ENCODE measurements at regions not wholly inside any gene's neighbourhood (a gene's known extent, or its start where the extent isn't known, plus 50 kb on each side); places are given as distances from the start of the nearest gene placed in this dataset.
"Not testable (repeated sequence)": the region's sequence is repeated elsewhere in the genome, so short reads cannot be mapped to it uniquely, and the experiment has no call there.

DNA sequence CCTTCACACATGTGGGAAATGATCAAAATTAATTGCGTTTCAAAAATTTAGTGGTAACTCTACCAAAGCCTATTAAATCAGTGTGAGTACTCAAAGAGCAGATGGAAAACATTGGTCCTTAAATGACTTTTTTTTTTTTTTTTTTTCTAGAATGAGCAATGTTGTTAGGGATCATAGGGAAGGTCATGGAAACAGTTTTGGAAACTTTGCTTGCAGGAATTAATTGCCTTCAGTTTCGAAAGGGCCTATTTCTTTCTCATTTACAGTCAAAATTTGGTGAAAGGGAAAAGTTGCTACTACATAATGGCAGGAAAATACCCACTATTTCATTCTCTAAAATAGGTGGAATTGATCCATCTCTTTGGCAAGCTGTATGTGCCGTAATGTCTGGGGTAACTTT, 160.9 kb downstream of the RTL9 start:
- DNase-seq = no peak

DNA sequence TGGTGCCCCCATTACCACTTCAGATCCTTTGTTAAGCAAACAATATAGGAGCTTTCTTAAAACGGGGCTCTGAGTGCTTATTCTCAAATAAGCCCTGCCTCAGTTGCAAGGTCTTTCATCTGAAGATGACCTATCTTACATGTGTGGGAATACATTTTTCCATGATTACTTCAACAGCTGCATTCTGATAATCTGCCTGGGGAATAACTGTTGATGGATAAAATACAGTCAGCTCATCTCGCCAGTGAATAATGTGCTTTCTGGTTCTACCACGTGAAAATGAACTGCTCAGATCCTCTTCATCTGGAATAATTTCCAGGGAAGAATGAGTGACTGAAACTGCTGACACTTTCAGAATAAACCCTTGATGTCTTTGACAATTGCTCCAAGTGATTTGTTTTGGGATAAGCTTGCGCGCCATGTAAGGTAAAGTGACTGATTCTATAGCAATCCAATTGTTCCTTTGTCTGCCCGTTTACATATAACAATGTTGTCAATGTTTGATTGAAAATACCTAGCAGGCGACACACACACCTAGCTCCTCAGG, 161.3 kb downstream of the RTL9 start:
- DNase-seq = no peak

DNA sequence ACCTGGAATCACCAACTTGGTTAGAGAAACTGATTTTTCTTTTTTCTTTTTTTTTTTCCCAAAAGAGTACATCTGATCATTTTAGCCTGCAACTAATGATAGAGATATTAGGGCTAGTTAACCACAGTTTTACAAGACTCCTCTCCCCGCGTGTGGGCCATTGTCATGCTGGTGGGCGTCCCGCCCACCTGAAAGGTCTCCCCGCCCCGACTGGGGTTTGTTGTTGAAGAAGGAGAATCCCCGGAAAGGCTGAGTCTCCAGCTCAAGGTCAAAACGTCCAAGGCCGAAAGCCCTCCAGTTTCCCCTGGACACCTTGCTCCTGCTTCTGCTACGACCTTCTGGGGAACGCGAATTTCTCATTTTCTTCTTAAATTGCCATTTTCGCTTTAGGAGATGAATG, 162.0 kb downstream of the RTL9 start:
- DNase-seq = not testable (repeated sequence)

DNA sequence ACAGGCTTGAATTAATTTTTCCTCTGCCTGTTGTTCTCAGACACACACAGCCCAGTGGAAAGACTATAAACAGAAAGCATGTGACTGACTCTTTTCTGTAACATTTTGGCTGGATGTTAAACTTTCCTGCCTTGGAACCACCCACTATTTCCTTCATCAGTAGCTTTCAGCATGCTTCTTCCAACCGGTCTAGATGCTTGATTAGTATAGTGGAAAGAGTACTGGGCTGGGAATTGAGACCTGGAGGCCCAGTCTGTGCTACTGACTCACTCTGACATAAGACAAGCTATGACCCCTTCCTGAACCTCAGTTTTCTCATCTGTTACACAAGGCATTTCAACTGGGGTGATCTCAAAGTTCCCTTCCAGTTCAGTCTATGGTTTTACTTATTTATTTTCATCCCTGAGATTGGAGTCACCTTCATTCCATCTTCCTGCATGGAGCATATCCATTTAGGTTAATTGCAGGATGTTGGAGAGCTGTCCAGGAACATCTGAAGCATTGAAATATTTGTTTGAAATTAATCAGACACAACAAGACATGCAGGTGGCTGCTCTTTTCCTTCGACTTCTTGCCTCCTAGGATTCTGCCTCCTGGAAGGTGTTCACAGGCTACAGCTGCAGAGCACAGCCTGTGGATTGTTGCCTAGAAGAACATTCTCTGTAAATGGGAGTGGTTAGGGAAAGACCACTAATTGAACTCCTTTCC, 173.4 kb downstream of the RTL9 start:
- peak; percentile 23 for DNase-seq

DNA sequence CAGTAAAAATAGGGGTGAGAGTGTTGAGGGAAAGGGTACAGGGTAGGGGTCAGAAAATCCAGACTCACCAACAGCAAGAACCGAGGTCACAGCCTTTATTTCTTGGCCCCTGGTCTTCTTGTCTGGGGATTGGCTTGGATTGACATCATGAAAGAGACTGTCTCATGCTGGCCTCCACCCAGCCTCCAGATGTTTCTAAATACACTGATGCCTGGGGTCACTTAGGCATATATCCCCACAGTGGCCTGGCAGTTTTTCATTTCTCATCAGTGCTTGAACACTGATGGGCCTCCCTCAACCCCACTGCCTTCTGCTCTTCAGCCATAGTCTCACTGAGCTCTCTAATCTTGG, 173.9 kb downstream of the RTL9 start:
- DNase-seq = no peak

DNA sequence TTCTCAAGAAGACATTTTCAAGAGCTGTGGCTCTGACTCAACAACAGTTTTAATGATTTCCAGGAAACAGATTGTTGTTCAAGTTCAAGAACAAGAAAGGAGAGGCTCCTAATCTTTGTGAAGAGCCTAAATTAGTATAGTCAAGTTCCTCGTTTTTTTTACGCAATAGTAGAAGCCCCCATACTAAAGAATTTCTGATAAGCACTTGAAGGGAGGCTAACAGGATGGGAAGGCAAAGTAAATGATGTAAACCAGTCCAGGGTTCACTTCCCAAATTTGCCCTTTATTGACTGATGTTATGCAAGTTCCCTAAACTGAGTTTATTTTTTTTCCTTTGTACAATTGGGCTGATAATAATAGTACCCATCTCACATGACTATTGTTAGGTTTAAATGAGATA, 178.2 kb downstream of the RTL9 start:
- DNase-seq = no peak

DNA sequence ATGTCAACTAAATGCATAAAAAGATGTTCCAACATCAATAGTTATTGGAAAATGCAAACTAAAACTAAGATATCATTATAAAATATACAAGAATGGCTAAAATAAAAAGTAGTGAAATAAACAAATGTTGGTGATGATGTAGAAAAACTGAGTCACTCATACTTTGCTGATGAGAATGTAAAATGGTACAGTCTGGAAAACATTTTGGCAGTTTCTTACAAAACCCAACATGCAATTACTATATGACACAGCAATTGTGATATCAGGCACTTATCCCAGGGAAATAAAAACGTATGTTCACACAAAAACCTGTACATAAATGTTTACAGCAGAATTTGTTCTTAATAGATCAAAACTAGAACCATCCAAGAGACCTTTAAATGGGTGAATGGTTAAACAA, 182.6 kb downstream of the RTL9 start:
- no peak for DNase-seq

DNA sequence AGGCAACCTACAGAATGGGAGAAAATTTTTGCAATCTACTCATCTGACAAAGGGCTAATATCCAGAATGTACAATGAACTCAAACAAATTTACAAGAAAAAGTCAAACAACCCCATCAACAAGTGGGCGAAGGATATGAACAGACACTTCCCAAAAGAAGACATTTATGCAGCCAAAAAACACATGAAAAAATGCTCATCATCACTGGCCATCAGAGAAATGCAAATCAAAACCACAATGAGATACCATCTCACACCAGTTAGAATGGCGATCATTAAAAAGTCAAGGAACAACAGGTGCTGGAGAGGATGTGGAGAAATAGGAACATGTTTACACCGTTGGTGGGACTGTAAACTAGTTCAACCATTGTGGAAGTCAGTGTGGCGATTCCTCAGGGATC, 192.2 kb downstream of the RTL9 start:
- not testable (repeated sequence) for DNase-seq

DNA sequence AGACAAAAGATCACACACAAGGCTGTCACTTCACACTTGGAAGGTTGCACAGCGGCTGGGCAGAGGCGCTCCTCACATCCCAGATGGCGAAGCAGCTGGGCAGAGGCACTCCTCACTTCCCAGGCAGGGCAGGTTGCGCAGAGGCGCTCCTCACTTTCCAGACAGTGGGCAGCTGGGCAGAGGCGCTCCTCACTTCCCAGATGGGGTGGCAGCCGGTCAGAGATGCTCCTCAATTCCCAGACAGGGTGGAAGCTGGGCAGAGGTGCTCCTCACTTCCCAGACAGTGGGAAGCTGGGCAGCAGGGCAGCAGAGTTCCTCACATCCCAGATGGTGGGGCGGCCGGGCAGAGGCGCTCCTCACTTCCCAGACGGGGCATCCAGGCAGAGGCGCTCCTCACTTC, 199.2 kb downstream of the RTL9 start:
- DNase-seq = no peak

DNA sequence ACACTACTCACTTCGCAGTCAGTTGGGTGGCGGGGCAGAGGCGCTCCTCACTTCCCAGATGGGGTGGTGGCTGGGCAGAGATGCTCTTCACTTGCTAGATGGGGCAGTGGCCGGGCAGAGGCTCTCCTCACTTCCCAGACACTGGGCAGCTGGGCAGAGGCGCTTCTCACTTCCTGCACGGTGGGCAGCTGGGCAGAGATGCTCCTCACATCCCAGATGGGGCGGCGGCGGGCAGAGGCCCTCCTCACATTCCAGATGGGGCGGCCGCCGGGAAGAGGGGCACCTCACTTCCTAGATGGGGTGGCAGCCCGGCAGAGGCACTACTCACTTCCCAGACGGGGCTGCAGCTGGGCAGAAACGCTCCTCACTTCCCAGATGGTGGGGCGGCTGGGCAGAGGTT, 199.8 kb downstream of the RTL9 start:
- no peak for DNase-seq

DNA sequence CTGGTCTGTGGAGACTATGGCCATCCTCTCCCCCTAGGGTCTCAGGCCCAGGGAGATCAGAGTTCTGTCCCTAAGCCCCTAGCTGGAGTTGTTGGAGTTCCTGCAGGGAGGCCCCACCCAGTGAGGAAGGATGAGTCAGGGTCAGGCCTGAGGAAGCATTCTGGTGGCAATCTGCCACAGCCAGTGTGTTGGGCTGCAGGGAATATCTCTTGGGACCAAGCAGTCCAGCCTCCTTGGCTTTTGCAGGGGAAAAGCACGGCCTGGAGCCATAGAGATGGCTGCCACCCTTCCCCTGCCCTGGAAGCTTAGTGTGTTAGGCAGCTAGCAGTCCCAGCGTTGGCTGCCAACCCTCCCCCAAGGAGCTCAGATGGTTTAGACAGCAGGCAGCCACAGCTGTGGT, 202.4 kb downstream of the RTL9 start:
- no peak for DNase-seq

DNA sequence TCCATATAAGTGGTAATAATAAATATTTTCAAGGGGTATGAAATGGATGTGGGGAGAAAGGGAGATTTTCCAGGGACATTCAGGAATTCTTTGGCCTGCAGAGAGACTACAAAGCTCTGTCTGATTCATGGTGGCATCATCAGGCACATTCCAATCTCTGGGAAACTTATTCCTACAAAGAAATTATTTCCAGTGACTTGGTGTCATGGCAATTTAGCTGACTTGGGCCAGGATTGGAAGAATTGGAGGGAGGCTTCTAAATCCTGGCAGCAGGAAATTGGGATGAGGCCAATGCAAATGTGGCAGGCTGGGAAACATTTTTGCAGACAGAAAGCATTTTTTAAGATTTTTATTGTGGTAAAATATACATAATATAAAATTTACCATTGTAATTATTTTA, 204.6 kb downstream of the RTL9 start:
- DNase-seq = no peak

DNA sequence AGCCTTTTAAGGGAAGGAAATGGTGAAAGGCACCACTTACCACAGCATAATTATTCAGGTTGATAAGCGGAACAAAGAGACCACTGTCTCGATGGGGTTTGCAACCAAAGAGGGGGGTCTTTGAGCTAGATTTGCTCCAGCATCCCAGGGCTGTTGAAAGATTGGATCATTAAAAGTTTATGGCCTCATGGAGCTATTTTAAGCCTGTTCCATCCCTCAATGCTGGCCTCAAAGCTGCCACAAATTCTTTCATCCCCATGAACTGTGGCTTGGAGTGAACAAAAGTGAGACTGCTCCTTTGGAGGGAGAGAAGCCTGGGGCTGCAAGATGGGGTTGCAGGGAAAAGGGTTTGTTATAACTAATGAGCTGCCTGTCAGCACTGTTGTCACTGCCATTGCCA, 209.8 kb downstream of the RTL9 start:
- no peak for DNase-seq

DNA sequence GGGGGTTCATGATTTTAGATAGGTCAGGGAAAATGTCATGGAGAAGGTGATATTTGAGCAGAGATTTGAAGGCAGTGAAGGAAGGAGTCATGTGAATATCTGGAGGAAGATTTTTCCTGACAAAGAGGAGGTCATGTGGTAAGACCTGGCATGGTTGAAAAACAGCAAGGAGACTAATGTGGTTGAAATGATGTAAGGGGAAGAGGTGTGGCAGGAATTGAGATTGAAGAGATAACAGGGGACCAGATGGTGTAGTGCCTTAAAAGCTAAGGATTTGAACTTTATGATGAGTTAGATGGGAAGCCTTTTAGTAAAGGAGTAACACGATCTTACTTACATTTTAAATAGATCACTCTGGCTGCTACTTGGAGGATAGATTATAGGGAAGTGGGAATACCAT, 210.9 kb downstream of the RTL9 start:
- DNase-seq = no peak

DNA sequence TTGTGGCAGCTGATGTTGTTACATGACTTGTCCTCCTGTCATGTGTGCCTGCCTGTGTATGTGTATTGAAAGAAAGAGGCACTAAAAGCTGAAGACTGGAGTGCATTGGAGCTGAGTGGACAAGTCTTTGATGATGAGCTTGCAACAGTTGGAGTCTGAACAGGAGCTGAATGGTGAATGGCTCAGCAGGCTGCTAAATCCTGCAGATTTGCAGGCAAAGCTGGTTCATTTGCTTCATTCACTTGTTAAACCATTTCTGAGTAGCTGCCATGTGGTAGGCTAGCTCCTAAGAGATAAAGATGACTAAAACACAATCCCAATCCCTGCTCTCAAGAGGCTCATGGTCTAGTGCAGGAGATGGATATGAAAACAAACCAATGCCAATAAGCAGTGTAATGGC, 217.3 kb downstream of the CHRDL1 start:
- DNase-seq = no peak

DNA sequence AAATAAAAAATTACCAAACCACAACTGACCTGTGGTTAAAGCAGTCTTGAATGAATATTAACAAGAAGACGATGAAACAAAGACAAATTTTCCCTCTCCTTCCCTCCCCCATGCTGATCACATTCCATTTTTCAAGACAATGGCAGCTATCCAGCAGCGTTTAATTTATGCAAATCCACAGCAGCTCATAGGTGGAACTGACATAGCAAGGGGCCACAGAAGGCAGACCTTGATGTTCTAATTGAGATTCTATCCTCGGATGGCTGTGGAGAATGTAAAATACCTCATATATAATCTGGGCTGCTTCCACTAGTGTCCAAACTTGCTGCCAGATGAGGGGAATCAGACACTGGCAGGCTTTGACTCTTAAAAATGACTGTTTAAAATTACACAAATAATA, 211.5 kb downstream of the CHRDL1 start:
- no peak for DNase-seq

DNA sequence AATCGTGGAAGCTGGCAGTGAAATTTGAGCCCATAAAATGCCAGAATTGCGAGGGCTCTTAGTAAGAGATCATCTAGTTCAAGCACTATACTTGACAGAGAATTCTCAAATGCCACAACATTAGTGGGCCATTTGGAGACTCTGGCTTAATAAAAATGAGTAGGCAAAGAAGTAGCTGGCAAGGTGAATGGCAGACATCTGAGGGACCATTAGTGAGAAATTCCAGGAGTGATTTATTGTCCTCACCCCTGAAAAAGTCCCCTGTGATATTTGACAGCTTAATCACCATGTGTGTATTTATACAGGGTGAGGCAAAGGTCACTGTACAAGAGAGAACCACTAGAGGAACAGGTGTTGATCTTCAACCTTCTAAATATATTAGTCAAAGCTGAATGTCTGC, 207.5 kb downstream of the CHRDL1 start:
- no peak for DNase-seq

DNA sequence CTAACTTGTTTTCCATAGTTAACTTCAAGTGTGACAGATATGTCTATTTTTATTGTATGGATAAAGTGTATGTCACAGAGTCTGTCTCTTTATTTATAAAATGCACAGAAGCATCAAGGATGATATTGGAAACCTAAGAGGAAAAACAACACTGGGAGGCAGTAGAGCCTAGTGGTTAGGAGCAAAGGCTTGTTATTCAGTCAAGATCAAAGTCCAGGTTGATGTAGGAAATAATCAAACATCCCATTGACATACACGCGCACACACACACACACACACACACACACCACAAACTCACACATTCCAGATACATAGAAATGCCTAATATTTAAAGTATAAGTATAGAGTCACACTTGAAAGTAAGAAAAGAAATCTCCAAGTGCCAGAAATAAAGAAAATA, 206.8 kb downstream of the CHRDL1 start:
- no peak for DNase-seq

DNA sequence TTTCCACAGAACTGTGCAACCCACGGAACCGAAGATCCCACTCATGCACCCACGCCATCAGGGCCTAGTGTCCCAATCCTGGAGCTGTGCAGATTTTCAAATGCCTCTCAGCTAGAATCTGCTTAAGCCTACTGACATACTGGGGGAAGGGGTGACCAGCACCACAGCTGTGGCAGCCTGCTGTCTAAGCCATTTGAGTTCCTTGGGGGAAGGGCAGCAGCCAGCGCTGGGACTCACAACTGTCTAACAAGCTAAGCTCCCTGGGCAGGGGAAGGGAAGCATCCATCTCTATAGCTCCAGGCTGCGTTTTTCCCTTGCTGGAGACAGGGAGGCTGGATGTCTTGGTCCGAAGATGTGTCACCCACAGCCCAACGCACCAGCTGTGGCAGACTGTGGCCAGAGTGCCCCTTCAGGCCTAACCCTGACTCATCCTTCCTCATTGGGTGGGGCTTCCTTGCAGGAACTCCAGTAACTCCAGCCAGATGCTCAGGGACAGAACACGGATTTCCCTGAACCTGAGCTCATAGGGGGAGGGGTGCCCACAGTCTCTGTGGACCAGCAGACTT, 194.8 kb downstream of the CHRDL1 start:
- no peak for DNase-seq

DNA sequence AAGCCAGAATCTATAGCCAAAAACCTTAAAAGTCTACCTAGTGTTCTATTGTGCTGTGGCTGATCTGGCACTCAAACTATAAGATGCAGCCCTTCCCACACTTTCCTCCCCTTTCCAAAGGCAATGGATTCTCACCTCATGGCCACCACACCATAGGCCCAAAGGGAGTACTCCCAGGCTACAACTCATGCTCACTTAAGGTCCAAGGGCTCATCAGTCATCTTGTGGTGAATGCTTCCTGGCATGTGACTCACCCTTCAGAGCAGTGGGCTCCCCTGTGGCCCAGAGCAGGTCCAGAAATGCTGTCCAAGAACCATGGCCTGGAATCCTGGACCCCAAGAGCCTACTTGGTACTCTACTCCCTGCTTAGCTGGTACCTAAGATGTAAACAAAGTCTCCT, 181.0 kb downstream of the CHRDL1 start:
- DNase-seq = no peak

Data from skin of body (tissue), 1 donor.